H9 (cell line): ENCODE measurements at regions not wholly inside any gene's neighbourhood (a gene's known extent, or its start where the extent isn't known, plus 50 kb on each side); places are given as distances from the start of the nearest gene placed in this dataset.

Source experiments
- DNase-seq: peaks from one replicate; pipeline ENCODE4 v3.0.0-alpha.2; 2017
- H2AFZ ChIP-seq: one replicate; pipeline ENCODE4 v1.6.1; 2013; ENCODE audit warnings: mild to moderate bottlenecking, low read length, control low read depth, moderate library complexity
- H2AK5ac ChIP-seq: 2 replicates; pipeline ENCODE4 v1.6.1; 2013; ENCODE audit warnings: low read length, control low read depth, mixed read lengths; ENCODE audit not compliant: insufficient read length
- H2BK120ac ChIP-seq: one replicate; pipeline ENCODE4 v1.6.1; 2013; ENCODE audit warnings: low read depth, mild to moderate bottlenecking, low read length, control low read depth, inconsistent platforms; ENCODE audit not compliant: poor library complexity, severe bottlenecking
- H2BK12ac ChIP-seq: 2 replicates; pipeline ENCODE4 v1.6.1; 2013; ENCODE audit warnings: low read length, control low read depth, mixed read lengths, low read depth; ENCODE audit not compliant: insufficient read length
- H2BK15ac ChIP-seq: 2 replicates; pipeline ENCODE4 v1.6.1; 2013; ENCODE audit warnings: low read depth, low read length, control low read depth
- H2BK20ac ChIP-seq: one replicate; pipeline ENCODE4 v1.6.1; 2013; ENCODE audit warnings: low read depth, mild to moderate bottlenecking, low read length, control low read depth, inconsistent platforms; ENCODE audit not compliant: poor library complexity, severe bottlenecking
- H2BK5ac ChIP-seq: 2 replicates; pipeline ENCODE4 v1.6.1; 2013; ENCODE audit warnings: low read length, control low read depth, mixed read lengths; ENCODE audit not compliant: insufficient read length
- H3K14ac ChIP-seq: 2 replicates; pipeline ENCODE4 v1.6.1; 2013; ENCODE audit warnings: low read length, control low read depth; ENCODE audit not compliant: insufficient read depth
- H3K18ac ChIP-seq: 2 replicates; pipeline ENCODE4 v1.6.1; 2013; ENCODE audit warnings: low read depth, mild to moderate bottlenecking, mixed read lengths, low read length, control low read depth; ENCODE audit not compliant: insufficient read length
- H3K23ac ChIP-seq: 2 replicates; pipeline ENCODE4 v1.6.1; 2013; ENCODE audit warnings: low read length, control low read depth, mixed read lengths, low read depth; ENCODE audit not compliant: insufficient read length
- H3K23me2 ChIP-seq: 2 replicates; pipeline ENCODE4 v1.6.1; 2013; ENCODE audit warnings: low read depth, mild to moderate bottlenecking, mixed read lengths, low read length, control low read depth; ENCODE audit not compliant: insufficient read length, poor library complexity, severe bottlenecking
- H3K27ac ChIP-seq: 2 replicates; pipeline ENCODE4 v1.5.1; 2013; ENCODE audit warnings: low read length, control low read depth, mixed read lengths, low read depth; ENCODE audit not compliant: insufficient read length
- H3K27me3 ChIP-seq: 2 replicates; pipeline ENCODE4 v1.6.1; 2013; ENCODE audit warnings: low read length, control low read depth, inconsistent platforms; ENCODE audit not compliant: insufficient read depth
- H3K4ac ChIP-seq: 2 replicates; pipeline ENCODE4 v1.6.1; 2013; ENCODE audit warnings: low read depth, mild to moderate bottlenecking, control low read depth, inconsistent platforms, low read length, moderate library complexity
- H3K4me1 ChIP-seq: 2 replicates; pipeline ENCODE4 v1.6.1; 2013; ENCODE audit warnings: low read length, control low read depth, inconsistent platforms; ENCODE audit not compliant: insufficient read depth
- H3K4me2 ChIP-seq: 2 replicates; pipeline ENCODE4 v1.6.1; 2013; ENCODE audit warnings: low read length, control low read depth, mixed read lengths; ENCODE audit not compliant: insufficient read length, insufficient read depth
- H3K56ac ChIP-seq: 2 replicates; pipeline ENCODE4 v1.6.1; 2013; ENCODE audit warnings: low read depth, mild to moderate bottlenecking, mixed read lengths, low read length, control low read depth; ENCODE audit not compliant: insufficient read length
- H3K79me1 ChIP-seq: 2 replicates; pipeline ENCODE4 v1.6.1; 2013; ENCODE audit warnings: low read depth, mild to moderate bottlenecking, moderate library complexity, low read length, control low read depth, inconsistent platforms; ENCODE audit not compliant: insufficient read depth, poor library complexity, severe bottlenecking
- H3K79me2 ChIP-seq: 2 replicates; pipeline ENCODE4 v1.6.1; 2013; ENCODE audit warnings: low read length, control low read depth, inconsistent platforms; ENCODE audit not compliant: insufficient read depth
- H3K9ac ChIP-seq: 2 replicates; pipeline ENCODE4 v1.6.1; 2013; ENCODE audit warnings: low read length, control low read depth, mixed read lengths; ENCODE audit not compliant: insufficient read length; ENCODE audit errors: extremely low read depth
- H3K9me3 ChIP-seq: one replicate; pipeline ENCODE4 v1.6.1; 2013; ENCODE audit warnings: low read depth, low read length, inconsistent platforms; ENCODE audit not compliant: control insufficient read depth
- H3T11ph ChIP-seq: one replicate; pipeline ENCODE4 v1.6.1; 2013; ENCODE audit warnings: mild to moderate bottlenecking, low read length, control low read depth, inconsistent platforms
- H4K20me1 ChIP-seq: one replicate; pipeline ENCODE4 v1.6.1; 2013; ENCODE audit not compliant: control insufficient read depth, insufficient read length, insufficient read depth
- H4K5ac ChIP-seq: 2 replicates; pipeline ENCODE4 v1.6.1; 2013; ENCODE audit warnings: low read depth, mild to moderate bottlenecking, mixed read lengths, low read length, control low read depth; ENCODE audit not compliant: insufficient read length
- H4K8ac ChIP-seq: replicated peaks from 2 replicates; pipeline ENCODE4 v1.6.1; 2013; ENCODE audit warnings: low read length, control low read depth, mixed read lengths, low read depth; ENCODE audit not compliant: insufficient read length
- H4K91ac ChIP-seq: 2 replicates; pipeline ENCODE4 v1.6.1; 2013; ENCODE audit warnings: low read depth, mild to moderate bottlenecking, moderate library complexity, mixed read lengths, low read length, control low read depth; ENCODE audit not compliant: insufficient read length
- H3K27ac Mint-ChIP-seq, 3 experiments: 2 replicates in 2 of 3; 3 replicates in 1 of 3; pipeline ENCODE4 v1.8.0; 2020 to 2021; ENCODE audit warnings: mixed read lengths in 3 of 3, mild to moderate bottlenecking in 1 of 3, moderate library complexity in 1 of 3
- H3K27me3 Mint-ChIP-seq: 2 replicates; pipeline ENCODE4 v1.8.0; 2021; ENCODE audit warnings: low read depth, mild to moderate bottlenecking, moderate library complexity, mixed read lengths
- H3K36me3 Mint-ChIP-seq, 3 experiments: 2 replicates in 2 of 3; 3 replicates in 1 of 3; pipeline ENCODE4 v1.8.0; 2020 to 2021; ENCODE audit warnings: low read depth in 3 of 3, mixed read lengths in 3 of 3; ENCODE audit not compliant: insufficient read depth in 1 of 3
- H3K4me1 Mint-ChIP-seq, 2 experiments: 2 replicates each; pipeline ENCODE4 v1.8.0; 2020; ENCODE audit warnings: mixed read lengths in 2 of 2
- H3K4me3 Mint-ChIP-seq, 2 experiments: 2 replicates in 1 of 2; 3 replicates in 1 of 2; pipeline ENCODE4 v1.8.0; 2020 to 2021; ENCODE audit warnings: mild to moderate bottlenecking in 2 of 2, mixed read lengths in 2 of 2, moderate library complexity in 1 of 2
- H3K9me3 Mint-ChIP-seq, 2 experiments: 2 replicates in 1 of 2; 3 replicates in 1 of 2; pipeline ENCODE4 v1.8.0; 2020; ENCODE audit warnings: mild to moderate bottlenecking in 2 of 2, mixed read lengths in 2 of 2, moderate library complexity in 1 of 2
- WGBS: extraction: QIAGEN DNeasy Blood & Tissue Kit; methylation state at CpG from one replicate; pipeline ENCODE4 v1.1.7; 2013; ENCODE audit warnings: missing lambda C conversion rate, low lambda C conversion rate, mixed read lengths; ENCODE audit not compliant: insufficient read length; ENCODE audit errors: extremely low coverage; 5-methylcytosine and 5-hydroxymethylcytosine counted together
- TF ChIP-seq, protein P1 (sequence below): fragments of 200-600 bp; sonication (generic); conservative IDR thresholded peaks from 3 replicates; pipeline ENCODE4 v1.8.0; 2021; ENCODE audit warnings: antibody characterized with exemption, mild to moderate bottlenecking

DNA sequence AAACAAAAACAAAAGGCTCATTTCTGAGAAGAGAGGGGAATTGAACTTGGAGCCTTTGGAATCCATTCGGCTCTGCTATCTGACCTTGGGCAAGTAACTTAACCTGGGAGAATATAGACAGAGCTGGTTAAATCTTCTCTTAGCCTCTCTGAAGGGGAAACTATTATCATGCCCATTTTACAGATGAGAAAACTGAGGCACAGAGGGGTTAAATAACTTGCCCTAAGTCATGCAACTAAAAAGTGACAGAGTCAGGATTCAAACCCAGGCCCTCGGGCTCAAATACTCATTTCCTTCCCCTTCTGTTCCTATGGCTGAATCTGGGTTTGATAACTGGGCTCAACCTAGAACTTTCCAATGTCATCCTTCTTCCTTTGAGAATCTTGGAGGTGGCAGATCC lies 291.3 kb upstream of the MSX2 start:
- no peak overlapping the region for H3K18ac ChIP-seq
- no peak overlapping the region for H2BK15ac ChIP-seq
- H2BK120ac ChIP-seq: no peak overlapping the region
- no peaks in the 10 kb centered on the region for H3K23me2 ChIP-seq
- Mint-ChIP-seq H3K27me3 (peaks cover 15% of the 10 kb centered on the region), H3K27ac (no peak overlapping the region), H3K36me3 (no peaks in the 10 kb centered on the region), H3K9me3 (no peaks in the 10 kb centered on the region), H3K4me3 (no peak overlapping the region), H3K4me1 (peaks cover 2 to 8% of the 10 kb centered on the region in 2 experiments; a peak in 2 of 4 replicates)
- H3K9ac ChIP-seq: no peak overlapping the region
- H2AK5ac ChIP-seq: no peak overlapping the region
- no peak overlapping the region for H3K56ac ChIP-seq
- no peaks in the 10 kb centered on the region for H3K4me1 ChIP-seq
- no peak overlapping the region for H4K8ac ChIP-seq
- no peak overlapping the region for H3K27ac ChIP-seq
- no peaks in the 10 kb centered on the region for H3K79me2 ChIP-seq
- no peaks in the 10 kb centered on the region for H3K79me1 ChIP-seq
- H2BK12ac ChIP-seq: no peak overlapping the region
- TF ChIP-seq, protein P1, sequence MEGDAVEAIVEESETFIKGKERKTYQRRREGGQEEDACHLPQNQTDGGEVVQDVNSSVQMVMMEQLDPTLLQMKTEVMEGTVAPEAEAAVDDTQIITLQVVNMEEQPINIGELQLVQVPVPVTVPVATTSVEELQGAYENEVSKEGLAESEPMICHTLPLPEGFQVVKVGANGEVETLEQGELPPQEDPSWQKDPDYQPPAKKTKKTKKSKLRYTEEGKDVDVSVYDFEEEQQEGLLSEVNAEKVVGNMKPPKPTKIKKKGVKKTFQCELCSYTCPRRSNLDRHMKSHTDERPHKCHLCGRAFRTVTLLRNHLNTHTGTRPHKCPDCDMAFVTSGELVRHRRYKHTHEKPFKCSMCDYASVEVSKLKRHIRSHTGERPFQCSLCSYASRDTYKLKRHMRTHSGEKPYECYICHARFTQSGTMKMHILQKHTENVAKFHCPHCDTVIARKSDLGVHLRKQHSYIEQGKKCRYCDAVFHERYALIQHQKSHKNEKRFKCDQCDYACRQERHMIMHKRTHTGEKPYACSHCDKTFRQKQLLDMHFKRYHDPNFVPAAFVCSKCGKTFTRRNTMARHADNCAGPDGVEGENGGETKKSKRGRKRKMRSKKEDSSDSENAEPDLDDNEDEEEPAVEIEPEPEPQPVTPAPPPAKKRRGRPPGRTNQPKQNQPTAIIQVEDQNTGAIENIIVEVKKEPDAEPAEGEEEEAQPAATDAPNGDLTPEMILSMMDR: no peak
- WGBS: no CpG with 5 or more reads among the region's 2 CpGs
- H3K14ac ChIP-seq: no peak overlapping the region
- no peaks in the 10 kb centered on the region for H4K20me1 ChIP-seq
- H3K27me3 ChIP-seq: no peaks in the 10 kb centered on the region
- no peak overlapping the region for H3T11ph ChIP-seq
- no peak for DNase-seq
- H2AFZ ChIP-seq: no peak overlapping the region
- H4K91ac ChIP-seq: no peak overlapping the region
- H3K4me2 ChIP-seq: no peak overlapping the region
- no peaks in the 10 kb centered on the region for H3K9me3 ChIP-seq
- H3K23ac ChIP-seq: no peak overlapping the region
- H2BK5ac ChIP-seq: no peak overlapping the region
- H2BK20ac ChIP-seq: no peak overlapping the region
- H4K5ac ChIP-seq: no peak overlapping the region
- no peak overlapping the region for H3K4ac ChIP-seq
